SIG-M5 treated with dmso at 0.1 percent for 504 hours (cell line): ENCODE measurements at regions not wholly inside any gene's neighbourhood (a gene's known extent, or its start where the extent isn't known, plus 50 kb on each side); places are given as distances from the start of the nearest gene placed in this dataset.
"Not testable (repeated sequence)": the region's sequence is repeated elsewhere in the genome, so short reads cannot be mapped to it uniquely, and the experiment has no call there.

Experiments used
- DNase-seq: peaks from one replicate; lab custom pipeline; 2025; ENCODE audit not compliant: unreplicated experiment; lab: John Stamatoyannopoulos, UW

DNA sequence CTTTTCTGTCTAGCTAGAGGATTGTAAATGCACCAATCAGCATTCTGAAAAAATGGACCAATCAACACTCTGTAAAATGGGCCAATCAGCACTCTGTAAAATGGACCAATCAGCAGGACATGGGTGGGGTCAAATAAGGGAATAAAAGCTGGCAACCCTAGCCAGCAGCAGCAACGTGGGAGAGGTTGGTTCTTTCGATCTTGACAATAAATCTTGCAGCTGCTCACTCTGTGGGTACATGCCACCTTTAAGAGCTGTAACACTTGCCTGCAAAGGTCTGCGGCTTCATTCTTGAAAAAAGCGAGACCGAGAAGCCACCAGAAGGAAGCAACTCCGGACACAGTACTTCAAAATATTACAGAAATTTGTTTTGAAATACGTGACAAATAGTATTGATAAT lies 424.6 kb upstream of the CDH9 start:
- DNase-seq, result no peak

DNA sequence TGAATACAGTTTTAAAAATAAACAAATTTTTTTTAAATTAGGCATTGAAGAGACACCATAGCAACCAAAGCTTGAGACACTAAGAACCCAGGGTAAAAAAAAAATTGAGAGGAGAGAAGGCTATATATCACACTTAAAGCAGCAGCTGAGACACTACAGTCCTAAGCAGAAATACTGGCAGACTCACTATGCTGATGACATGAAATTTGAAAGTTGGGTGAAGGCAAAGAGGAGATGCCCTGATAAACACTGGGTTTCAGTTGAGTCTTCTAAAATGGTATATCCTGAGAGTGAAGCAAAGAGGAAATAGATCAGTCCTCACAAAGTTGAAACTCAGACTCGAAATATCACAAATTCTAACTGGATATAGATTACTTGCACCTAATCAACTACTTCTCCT lies 419.9 kb upstream of the CDH9 start:
- peak; percentile 57 for DNase-seq

- DNase-seq, result no peak
These were observed 413.0 kb upstream of the CDH9 start for GRCh38 chr5:27451377-27451776.

DNA sequence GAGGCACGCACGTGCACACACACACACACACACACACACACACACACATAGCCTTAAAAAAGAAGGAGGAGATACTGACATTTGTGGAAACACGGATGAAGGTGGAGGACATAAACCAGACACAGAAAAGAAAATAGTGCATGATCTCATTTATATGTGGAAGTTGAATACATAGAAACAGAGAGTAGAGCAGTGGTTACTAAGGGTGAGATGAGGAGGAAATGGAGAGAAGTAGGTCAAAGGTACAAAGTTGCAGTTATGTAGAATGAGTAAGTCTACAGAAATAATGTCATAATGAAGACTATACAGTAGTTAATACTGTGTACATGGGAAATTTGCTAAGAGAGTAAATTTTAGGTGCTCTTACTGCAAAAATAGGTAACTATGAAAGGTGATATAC lies 412.2 kb upstream of the CDH9 start:
- peak; percentile 16 for DNase-seq

GRCh38 chr5:27439383-27439782 lies 401.0 kb upstream of the CDH9 start:
- DNase-seq, result not testable (repeated sequence)

DNA sequence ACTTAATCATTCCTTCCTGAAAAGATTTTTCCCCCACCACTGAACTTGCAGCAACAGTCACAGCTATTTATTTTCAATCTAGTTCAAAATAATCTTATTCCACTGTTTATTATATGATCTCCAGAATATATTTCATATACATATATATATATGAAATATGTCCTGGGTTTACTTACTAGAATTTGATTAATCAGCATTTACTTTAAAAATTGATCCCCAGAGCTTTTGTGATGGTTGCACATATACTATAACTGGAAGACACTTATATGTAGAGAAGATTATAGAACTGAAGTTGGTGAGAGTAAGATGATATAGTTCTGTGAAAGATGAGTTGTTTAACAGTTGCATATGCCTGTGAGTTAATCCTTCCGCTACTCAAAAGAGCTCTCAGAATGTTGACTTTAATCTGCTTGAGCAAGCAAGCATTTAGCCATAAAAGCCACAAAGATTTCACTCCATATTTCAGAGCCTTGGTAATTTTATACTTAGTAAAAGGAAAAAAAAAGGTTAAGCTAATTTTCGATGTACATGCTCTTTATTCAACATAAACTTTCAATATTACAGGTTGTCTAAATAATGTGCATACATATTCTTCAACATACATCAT lies 399.3 kb upstream of the CDH9 start:
- no peak for DNase-seq

GRCh38 chr5:27434335-27434734 lies 395.9 kb upstream of the CDH9 start:
- DNase-seq, result no peak

DNA sequence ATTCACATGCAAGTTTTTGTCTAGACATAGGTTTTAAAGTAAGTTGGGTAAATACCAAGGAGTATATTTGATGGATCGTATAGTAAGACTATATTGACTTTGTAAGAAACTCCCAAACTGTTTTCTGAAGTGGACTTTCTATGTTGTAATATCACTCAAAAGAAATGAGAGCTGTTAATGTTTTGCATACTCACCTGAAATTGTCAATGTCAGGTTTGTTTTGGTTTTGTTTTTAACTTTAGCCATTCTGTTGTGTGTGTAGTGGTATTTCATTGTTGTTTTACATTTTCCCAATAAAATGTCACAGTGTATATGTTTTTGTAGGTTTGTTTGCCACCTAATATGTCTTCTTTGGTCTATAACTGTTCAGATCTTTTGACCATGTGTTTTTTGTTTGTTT lies 375.7 kb upstream of the CDH9 start:
- no peak for DNase-seq

DNA sequence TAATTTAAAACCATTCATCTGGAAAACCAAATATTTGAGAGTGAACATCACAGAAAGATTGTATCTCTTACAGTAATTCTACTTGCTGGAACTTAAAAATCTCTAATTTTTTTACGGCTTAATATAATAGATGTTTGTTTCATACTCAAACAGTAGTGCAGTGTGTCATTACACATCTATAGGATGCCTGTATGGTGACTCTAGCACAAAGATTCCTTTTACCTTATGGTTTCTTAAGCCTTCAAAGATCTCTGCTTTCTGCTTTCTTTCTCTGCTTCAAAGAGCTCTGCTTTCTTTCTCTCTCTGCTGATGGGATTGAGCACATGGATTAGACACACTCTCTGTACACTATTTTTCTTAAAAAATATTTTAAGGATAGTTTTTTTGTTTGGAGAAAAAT lies 374.0 kb upstream of the CDH9 start:
- no peak for DNase-seq

DNA sequence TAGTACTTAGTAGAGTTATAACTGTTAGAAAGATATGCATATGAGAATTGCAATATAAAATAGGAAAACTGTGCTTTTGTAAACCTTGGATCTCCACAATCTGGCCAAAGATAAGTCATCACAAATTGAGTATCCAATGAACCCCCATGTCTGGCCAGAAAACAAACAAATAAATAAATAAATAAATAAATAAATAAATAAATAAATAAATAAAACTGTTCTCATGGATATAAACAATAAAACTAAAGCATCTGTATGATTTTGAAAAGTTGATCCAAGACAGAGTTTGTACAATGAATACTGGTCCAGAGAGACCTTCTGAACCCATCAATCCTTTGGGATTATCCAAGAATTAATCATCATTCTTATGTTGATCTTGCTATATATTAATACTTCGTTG lies 367.6 kb upstream of the CDH9 start:
- DNase-seq, result no peak

- no peak for DNase-seq
These were observed 365.0 kb upstream of the CDH9 start for GRCh38 chr5:27403243-27403882.

DNA sequence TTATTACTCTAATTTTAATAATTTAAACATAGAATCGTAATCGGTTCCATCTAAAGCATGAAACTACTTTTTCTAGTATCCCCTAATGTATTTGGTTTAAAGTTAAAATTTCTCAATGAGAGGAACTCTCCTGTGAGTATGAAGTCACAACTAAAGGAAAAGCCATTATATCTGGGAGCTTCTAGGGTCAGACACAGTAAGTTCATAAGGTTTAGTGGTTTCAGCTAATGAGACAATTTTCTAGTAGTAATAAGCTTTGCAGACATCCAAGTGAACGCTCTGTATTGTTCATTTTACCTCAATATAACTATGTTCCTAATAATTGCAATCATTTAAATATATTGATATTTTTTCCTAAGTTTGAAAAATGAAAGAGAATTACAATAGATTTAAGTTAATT lies 364.4 kb upstream of the CDH9 start:
- DNase-seq, result no peak

DNA sequence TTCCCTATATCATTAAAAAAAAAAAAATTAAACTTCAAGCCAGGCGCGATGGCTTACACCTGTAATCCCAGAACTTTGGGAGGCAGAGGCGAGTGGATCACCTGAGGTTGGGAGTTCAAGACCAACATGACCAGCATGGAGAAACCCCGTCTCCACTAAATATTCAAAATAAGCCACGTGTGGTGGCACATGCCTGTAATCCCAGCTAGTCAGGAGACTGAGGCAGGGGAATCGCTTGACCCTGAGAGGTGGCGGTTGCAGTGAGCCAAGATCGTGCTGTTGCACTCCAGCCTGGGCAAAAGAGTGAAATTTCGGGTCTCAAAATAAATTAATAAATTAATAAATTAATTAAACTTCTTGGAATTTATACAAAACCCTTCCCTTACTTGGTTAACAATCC lies 358.6 kb upstream of the CDH9 start:
- no peak for DNase-seq

DNA sequence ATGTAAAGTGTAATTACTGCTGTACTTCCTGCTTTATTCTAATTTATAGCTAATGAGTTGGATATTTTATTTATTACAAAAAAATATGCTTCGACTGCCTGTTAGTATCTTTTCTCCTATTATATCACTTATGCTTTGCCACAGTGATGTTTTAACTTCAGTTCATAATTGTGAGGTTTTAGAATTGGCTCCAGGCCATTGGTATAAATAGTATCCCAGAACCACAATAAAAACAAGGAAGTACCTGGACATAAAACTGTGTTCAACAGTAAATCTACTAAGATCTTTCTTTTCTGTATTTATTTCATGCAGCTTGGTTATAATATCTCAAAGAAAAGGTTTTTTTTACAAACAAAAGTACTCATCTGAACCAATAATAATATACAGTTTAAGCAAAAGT lies 354.3 kb upstream of the CDH9 start:
- DNase-seq, result no peak

DNA sequence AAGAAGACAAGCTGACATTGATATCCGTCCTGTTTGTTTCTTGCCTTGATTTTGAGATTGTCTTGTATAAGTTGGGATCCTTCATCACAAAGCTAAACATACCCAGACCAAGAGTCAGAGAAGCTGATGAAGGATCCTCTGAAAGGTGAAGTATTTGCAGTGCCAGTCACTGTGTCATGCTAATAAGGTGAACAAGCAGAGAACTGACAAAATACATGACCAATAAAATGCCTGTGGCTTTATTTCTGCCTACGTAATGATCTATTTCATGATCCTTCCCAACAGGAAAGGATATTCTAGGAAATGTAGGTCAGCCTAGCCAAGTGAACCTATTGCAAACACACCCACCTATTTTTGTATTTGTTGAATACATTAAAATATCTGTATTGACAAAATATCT lies 351.3 kb upstream of the CDH9 start:
- no peak for DNase-seq

DNA sequence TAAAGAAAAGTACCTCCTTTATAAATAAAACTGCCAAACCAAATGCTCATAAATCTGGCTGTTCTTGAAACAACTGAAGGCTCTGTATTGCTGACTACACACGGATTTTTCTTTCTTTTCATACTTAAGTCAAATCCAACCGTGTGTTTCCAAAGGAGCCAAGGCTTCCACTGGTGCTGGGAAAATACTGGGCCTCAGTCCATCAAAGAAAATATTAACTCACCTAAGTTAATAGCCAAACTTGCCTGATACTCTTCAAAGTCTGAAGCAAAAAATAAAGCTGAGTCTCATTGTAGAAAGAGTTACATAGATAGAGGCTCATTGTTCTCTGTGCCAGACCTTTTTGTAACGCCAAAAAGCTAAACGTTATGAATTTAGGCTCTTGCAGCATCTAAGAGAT lies 350.4 kb upstream of the CDH9 start:
- no peak for DNase-seq

- peak; percentile 11 for DNase-seq
These were observed 349.2 kb upstream of the CDH9 start for GRCh38 chr5:27387535-27388073.

DNA sequence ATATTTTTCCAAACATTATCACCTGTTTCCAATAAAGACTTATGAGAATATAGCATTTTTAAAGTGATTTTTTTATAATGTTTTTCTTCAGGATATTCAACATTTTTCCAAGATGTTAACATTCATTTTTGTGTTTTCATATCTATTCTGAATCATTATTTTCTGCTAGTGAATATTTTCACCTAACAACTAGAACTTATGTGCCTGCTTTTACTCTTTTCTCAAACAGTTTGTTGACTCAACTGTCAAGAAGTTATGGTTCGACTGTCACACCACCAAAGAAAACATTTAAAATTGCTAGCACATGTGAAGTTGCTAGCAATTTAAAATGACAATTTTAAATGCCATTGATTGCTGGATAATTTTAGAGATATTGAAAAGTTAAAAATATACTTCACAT lies 343.3 kb upstream of the CDH9 start:
- no peak for DNase-seq

DNA sequence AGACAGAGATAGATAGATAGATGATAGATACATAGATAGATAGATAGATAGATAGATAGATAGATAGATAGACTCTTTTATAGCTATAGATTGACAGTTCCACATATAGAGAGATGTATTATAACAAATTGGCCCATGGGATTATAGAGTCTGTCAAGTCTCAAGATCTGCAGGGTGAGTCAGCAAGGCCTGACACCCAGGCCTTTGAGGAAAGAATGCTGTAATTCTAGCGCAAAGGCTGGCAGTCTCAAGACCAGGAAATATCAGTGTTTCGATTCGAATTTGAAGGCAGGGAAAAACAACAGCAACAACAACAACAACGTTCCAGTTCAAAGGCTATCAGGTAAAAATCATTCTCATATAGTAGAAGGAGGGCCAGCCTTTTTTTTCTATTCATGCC lies 339.2 kb upstream of the CDH9 start:
- DNase-seq, result no peak

DNA sequence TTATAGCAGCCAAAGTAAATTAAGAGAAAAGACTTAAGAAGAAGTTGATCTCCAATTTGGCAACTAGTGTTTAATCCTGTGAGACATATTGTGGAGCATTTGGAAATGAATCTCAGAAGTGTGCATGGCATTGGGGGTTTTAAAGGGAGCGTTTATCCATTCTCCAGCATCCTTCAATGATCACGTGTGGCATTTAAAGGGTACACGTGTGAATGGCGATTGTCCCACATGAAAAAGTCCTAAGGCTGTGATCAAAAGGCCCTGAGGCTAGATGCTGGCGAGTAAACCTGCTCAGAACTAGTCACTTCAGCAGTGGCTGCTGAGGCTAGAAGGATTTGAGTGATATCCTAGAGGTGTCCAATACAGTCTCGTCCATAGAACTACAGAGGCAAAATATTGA lies 315.6 kb upstream of the CDH9 start:
- DNase-seq, result no peak

- DNase-seq, result no peak
These were observed 315.2 kb upstream of the CDH9 start for GRCh38 chr5:27353540-27353939.

DNA sequence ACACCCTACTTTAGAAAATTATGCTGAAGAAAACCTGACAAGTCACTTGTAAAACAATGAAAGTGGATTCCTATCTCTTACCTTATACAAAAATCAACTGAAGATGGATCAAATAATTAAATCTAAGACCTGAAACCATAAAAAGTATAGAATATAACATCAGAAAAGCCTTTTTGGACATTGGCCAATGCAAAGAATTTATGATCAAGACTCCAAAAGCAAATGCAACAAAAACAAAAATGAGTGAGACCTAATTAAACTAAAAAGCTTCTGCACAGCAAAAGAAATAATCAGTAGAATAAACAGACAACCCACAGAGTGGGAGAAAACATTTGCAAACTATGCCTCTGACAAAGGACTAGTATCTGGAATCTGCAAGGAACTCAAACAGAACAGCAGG lies 303.0 kb upstream of the CDH9 start:
- no peak for DNase-seq

DNA sequence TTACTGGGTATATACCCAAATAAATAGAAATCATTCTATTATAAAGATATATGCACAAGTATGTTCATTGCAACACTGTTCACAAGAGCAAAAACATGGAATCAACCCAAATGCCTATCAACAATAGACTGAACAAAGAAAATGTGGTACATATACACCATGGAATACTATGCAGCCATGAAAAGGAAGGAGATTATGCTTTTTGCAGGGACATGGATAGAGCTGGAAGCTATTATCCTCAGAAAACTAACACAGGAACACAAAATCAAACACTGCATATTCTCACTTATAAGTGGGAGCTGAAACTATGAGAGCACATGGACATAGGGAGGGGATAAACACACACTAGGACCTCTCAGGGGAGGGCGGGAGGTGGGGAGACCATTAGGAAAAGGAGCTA lies 298.4 kb upstream of the CDH9 start:
- no peak for DNase-seq
